Colonic mucosa (tissue), 4 donors: ENCODE measurements at regions not wholly inside any gene's neighbourhood (a gene's known extent, or its start where the extent isn't known, plus 50 kb on each side); places are given as distances from the start of the nearest gene placed in this dataset.

Experiments used
- DNase-seq: peaks from one replicate; pipeline ENCODE4 v3.0.0-alpha.2; 2020
- H3K27ac ChIP-seq: fragments of 200-600 bp; one replicate; pipeline ENCODE4 v1.8.0; 2021
- H3K27me3 ChIP-seq: fragments of 200-600 bp; one replicate; pipeline ENCODE4 v1.8.0; 2021
- H3K36me3 ChIP-seq: fragments of 200-600 bp; one replicate; pipeline ENCODE4 v1.8.0; 2021
- H3K4me1 ChIP-seq: fragments of 200-600 bp; one replicate; pipeline ENCODE4 v1.8.0; 2021; ENCODE audit warnings: mild to moderate bottlenecking
- H3K4me3 ChIP-seq: fragments of 200-600 bp; one replicate; pipeline ENCODE4 v1.8.0; 2021
- H3K9ac ChIP-seq, 2 donors: one replicate each; pipeline ENCODE4 v1.7.0; 2013; ENCODE audit warnings: control low read depth in 2 of 2, low read depth in 2 of 2, low read length in 2 of 2
- H3K9me3 ChIP-seq: fragments of 200-600 bp; one replicate; pipeline ENCODE4 v1.8.0; 2021
- intact Hi-C: fragments of 100-400 bp; cut with DNase I; formaldehyde crosslinking; loops from one replicate; pipeline ENCODE4 v1.14.1; 2022
- TF ChIP-seq, protein P1 (sequence below): fragments of 200-600 bp; IDR thresholded peaks from one replicate; pipeline ENCODE4 v1.8.0; 2022; ENCODE audit warnings: antibody characterized with exemption, mild to moderate bottlenecking
- donor health status: healthy.
- donor health status: DM: no; HTN: no; CAD: no.
- donor health status: DM: no; HTN: no; CAD: no.

- Histone ChIP-seq H3K27ac (no peak overlapping the region), H3K9ac (no peak overlapping the region), H3K27me3 (no peaks in the 10 kb centered on the region), H3K4me3 (no peak overlapping the region), H3K4me1 (no peaks in the 10 kb centered on the region), H3K9me3 (no peaks in the 10 kb centered on the region), H3K36me3 (no peaks in the 10 kb centered on the region)
- intact Hi-C loops, result no loop called here
- TF ChIP-seq, protein P1, sequence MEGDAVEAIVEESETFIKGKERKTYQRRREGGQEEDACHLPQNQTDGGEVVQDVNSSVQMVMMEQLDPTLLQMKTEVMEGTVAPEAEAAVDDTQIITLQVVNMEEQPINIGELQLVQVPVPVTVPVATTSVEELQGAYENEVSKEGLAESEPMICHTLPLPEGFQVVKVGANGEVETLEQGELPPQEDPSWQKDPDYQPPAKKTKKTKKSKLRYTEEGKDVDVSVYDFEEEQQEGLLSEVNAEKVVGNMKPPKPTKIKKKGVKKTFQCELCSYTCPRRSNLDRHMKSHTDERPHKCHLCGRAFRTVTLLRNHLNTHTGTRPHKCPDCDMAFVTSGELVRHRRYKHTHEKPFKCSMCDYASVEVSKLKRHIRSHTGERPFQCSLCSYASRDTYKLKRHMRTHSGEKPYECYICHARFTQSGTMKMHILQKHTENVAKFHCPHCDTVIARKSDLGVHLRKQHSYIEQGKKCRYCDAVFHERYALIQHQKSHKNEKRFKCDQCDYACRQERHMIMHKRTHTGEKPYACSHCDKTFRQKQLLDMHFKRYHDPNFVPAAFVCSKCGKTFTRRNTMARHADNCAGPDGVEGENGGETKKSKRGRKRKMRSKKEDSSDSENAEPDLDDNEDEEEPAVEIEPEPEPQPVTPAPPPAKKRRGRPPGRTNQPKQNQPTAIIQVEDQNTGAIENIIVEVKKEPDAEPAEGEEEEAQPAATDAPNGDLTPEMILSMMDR, result no peak
- DNase-seq, result no peak
Measured at GRCh38 chr5:161138751-161139455, 286.9 kb upstream of the ATP10B start.

DNA sequence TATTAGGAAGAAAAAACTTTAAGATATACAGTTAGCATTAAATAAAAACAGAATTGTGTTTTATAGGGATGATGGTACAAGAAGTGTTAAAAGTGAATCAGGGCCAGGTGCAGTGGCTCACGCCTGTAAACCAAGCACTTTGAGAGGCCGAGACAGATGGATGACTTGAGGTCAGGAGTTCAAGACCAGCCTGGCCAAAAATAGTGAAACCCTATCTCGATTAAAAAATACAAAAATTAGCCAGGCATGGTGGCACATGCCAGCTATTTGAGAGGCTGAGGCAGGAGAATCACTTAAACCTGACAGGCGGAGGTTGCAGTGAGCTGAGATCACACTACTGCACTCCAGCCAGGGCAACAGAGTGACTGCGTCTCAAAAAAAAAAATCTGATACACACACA, 282.9 kb upstream of the ATP10B start:
- Histone ChIP-seq H3K4me3 (no peak overlapping the region), H3K4me1 (no peaks in the 10 kb centered on the region), H3K9ac (no peak overlapping the region), H3K27ac (no peak overlapping the region), H3K9me3 (no peaks in the 10 kb centered on the region), H3K36me3 (no peaks in the 10 kb centered on the region), H3K27me3 (no peaks in the 10 kb centered on the region)
- intact Hi-C loops, result no loop called here
- TF ChIP-seq, protein P1, result no peak
- no peak for DNase-seq

DNA sequence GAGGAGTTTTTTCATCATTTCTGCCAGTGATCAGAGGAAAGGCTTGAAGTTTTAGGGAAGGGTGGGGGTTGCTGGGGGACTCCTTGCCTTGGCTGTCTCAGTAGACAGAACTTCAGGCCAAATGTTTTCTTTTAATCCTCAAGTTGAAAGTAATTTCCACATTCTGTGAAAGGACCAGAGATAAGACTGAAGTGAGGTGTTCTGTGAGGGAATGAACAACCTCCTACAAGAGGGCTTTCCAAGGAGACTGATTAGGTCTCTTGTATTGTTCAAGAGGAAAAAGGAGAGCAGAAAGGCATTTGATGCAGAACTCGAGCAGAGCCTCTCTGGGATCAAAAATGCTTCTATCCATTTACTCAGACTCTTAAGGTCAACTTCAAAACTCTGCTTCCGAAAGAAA, 282.1 kb upstream of the ATP10B start:
- H3K27ac ChIP-seq, result no peak overlapping the region
- no peak overlapping the region for H3K9ac ChIP-seq
- H3K4me3 ChIP-seq, result no peak overlapping the region
- DNase-seq, result no peak
- no peaks in the 10 kb centered on the region for H3K4me1 ChIP-seq
- no peaks in the 10 kb centered on the region for H3K27me3 ChIP-seq
- TF ChIP-seq, protein P1, result no peak
- intact Hi-C loops, result no loop called here
- H3K36me3 ChIP-seq, result no peaks in the 10 kb centered on the region
- H3K9me3 ChIP-seq, result no peaks in the 10 kb centered on the region

DNA sequence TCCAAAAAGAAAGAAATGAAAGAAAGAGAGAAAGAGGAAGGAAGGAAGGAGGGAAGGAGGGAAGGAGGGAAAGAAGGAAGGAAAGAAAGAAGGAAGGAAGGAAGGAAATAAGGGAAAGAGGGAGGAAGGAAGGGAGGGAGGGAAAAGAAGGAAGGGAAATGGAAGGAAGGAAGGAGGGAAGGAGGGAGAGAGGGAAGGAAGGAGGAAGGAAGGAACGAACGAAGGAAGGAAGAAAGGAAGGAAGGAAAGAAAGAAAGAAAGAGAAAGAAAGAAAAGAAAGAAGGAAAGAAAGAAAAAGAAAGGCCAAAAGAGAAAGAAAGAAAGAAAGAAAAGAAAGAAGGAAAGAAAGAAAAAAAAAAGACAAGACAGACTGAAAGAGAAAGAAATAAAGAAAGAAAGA, 263.9 kb upstream of the ATP10B start:
- intact Hi-C loops, result no loop called here
- H3K9ac ChIP-seq, result no peak overlapping the region
- H3K4me3 ChIP-seq, result no peak overlapping the region
- H3K9me3 ChIP-seq, result no peaks in the 10 kb centered on the region
- H3K36me3 ChIP-seq, result no peaks in the 10 kb centered on the region
- no peak for DNase-seq
- no peaks in the 10 kb centered on the region for H3K4me1 ChIP-seq
- TF ChIP-seq, protein P1, result no peak
- H3K27ac ChIP-seq, result no peak overlapping the region
- H3K27me3 ChIP-seq, result no peaks in the 10 kb centered on the region

GRCh38 chr5:161112371-161112770, 260.4 kb upstream of the ATP10B start:
- no peaks in the 10 kb centered on the region for H3K4me1 ChIP-seq
- no peaks in the 10 kb centered on the region for H3K9me3 ChIP-seq
- H3K36me3 ChIP-seq, result no peaks in the 10 kb centered on the region
- no peak for DNase-seq
- no peaks in the 10 kb centered on the region for H3K27me3 ChIP-seq
- no peak overlapping the region for H3K9ac ChIP-seq
- H3K27ac ChIP-seq, result no peak overlapping the region
- no peak overlapping the region for H3K4me3 ChIP-seq
- TF ChIP-seq, protein P1, result no peak
- intact Hi-C loops, result no loop called here
